Activated B cell treated with CpG ODN at 0.5 μM for 24 hours (primary cell): ENCODE measurements at regions not wholly inside any gene's neighbourhood (a gene's known extent, or its start where the extent isn't known, plus 50 kb on each side); places are given as distances from the start of the nearest gene placed in this dataset.
"Not testable (repeated sequence)": the region's sequence is repeated elsewhere in the genome, so short reads cannot be mapped to it uniquely, and the experiment has no call there.

Experiments used
- ATAC-seq: fragments of 200-7000 bp; cut with Tn5 transposase; one replicate; pipeline ENCODE4 v1.10.0; 2021; ENCODE audit warnings: low read depth, mild to moderate bottlenecking, moderate library complexity
- CTCF ChIA-PET: fragments of 350-600 bp; sonication (Branson Sonifier 250); formaldehyde crosslinking; loops from one replicate; lab custom pipeline; 2021; ENCODE audit warnings: antibody characterized with exemption; lab: Charles Lee
- POLR2A ChIA-PET: fragments of 350-600 bp; sonication (Branson Sonifier 250); formaldehyde crosslinking; loops from one replicate; lab custom pipeline; 2021; ENCODE audit warnings: antibody characterized with exemption; lab: Charles Lee
- DNase-seq: peaks from one replicate; pipeline ENCODE4 v3.0.0; 2022
- H3K27ac Mint-ChIP-seq: one replicate; pipeline ENCODE4 v1.8.0; 2020; ENCODE audit warnings: mixed read lengths
- H3K27me3 Mint-ChIP-seq: one replicate; pipeline ENCODE4 v1.8.0; 2021; ENCODE audit warnings: mixed read lengths
- H3K36me3 Mint-ChIP-seq: one replicate; pipeline ENCODE4 v1.8.0; 2021; ENCODE audit warnings: low read depth, mixed read lengths
- H3K4me1 Mint-ChIP-seq: one replicate; pipeline ENCODE4 v1.8.0; 2021; ENCODE audit warnings: mixed read lengths
- H3K4me3 Mint-ChIP-seq: one replicate; pipeline ENCODE4 v1.8.0; 2020; ENCODE audit warnings: mild to moderate bottlenecking, mixed read lengths
- H3K9me3 Mint-ChIP-seq: one replicate; pipeline ENCODE4 v1.8.0; 2020; ENCODE audit warnings: mixed read lengths
- CTCF ChIP-seq: fragments of 200-600 bp; IDR thresholded peaks from one replicate; pipeline ENCODE4 v1.8.0; 2022; ENCODE audit warnings: antibody characterized with exemption, mild to moderate bottlenecking
- intact Hi-C: fragments of 100-400 bp; cut with micrococcal nuclease; formaldehyde crosslinking; loops from one replicate; pipeline ENCODE4 v1.15.1; 2024

DNA sequence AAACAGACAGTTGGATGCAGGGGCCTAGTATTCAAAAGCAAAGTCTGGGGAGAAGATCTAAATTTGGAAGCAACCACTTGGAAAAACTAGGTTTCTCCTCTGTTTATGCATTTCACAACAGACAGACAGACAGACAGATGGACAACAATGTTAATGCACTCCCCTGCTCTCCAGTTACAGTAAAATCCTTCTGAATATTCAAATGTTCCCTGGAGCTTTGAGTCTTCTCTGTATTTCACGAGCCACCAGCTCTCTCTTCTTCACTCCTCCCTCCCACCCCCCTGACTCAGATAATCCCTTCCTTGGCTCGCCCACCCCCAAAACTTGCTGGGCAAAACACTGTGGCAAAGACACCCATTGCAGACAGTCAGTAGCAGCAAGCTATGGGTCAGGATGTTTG is 129.3 kb upstream of the TOP1 start:
- intact Hi-C loops: no loop called here
- POLR2A ChIA-PET: no interaction called here
- H3K27ac Mint-ChIP-seq: no peak overlapping the region
- DNase-seq (no peak), ATAC-seq (no peak)
- no peaks in the 10 kb centered on the region for H3K9me3 Mint-ChIP-seq
- no peaks in the 10 kb centered on the region for H3K4me1 Mint-ChIP-seq
- no peaks in the 10 kb centered on the region for H3K36me3 Mint-ChIP-seq
- TF ChIP-seq CTCF: no peak
- no peaks in the 10 kb centered on the region for H3K27me3 Mint-ChIP-seq
- no peak overlapping the region for H3K4me3 Mint-ChIP-seq
- CTCF ChIA-PET: no interaction called here

- POLR2A ChIA-PET: no interaction called here
- Mint-ChIP-seq H3K27ac (no peak overlapping the region), H3K36me3 (no peaks in the 10 kb centered on the region), H3K4me3 (no peak overlapping the region), H3K27me3 (no peaks in the 10 kb centered on the region), H3K9me3 (no peaks in the 10 kb centered on the region), H3K4me1 (no peaks in the 10 kb centered on the region)
- intact Hi-C loops: no loop called here
- ATAC-seq: no peak
- DNase-seq: no peak
- TF ChIP-seq CTCF: no peak
- CTCF ChIA-PET: no interaction called here
Observed at GRCh38 chr20:40900666-40901215, 127.9 kb upstream of the TOP1 start.

GRCh38 chr20:40902661-40903060 is 126.0 kb upstream of the TOP1 start:
- TF ChIP-seq CTCF: no peak
- Mint-ChIP-seq H3K4me1 (no peaks in the 10 kb centered on the region), H3K36me3 (no peaks in the 10 kb centered on the region), H3K9me3 (peaks cover 3% of the 10 kb centered on the region), H3K27me3 (no peaks in the 10 kb centered on the region), H3K27ac (no peak overlapping the region), H3K4me3 (no peak overlapping the region)
- intact Hi-C loops: no loop called here
- ATAC-seq (no peak), DNase-seq (no peak)
- CTCF ChIA-PET: no interaction called here
- POLR2A ChIA-PET: no interaction called here

- no peaks in the 10 kb centered on the region for H3K27me3 Mint-ChIP-seq
- ChIA-PET POLR2A (no interaction called here), CTCF (no interaction called here)
- no peak for DNase-seq
- no peaks in the 10 kb centered on the region for H3K4me1 Mint-ChIP-seq
- H3K4me3 Mint-ChIP-seq: no peak overlapping the region
- H3K36me3 Mint-ChIP-seq: no peaks in the 10 kb centered on the region
- no peak for ATAC-seq
- intact Hi-C loops: no loop called here
- peaks cover 3% of the 10 kb centered on the region for H3K9me3 Mint-ChIP-seq
- no peak for TF ChIP-seq CTCF
- no peak overlapping the region for H3K27ac Mint-ChIP-seq
Observed at GRCh38 chr20:40908309-40908708, 120.3 kb upstream of the TOP1 start.

DNA sequence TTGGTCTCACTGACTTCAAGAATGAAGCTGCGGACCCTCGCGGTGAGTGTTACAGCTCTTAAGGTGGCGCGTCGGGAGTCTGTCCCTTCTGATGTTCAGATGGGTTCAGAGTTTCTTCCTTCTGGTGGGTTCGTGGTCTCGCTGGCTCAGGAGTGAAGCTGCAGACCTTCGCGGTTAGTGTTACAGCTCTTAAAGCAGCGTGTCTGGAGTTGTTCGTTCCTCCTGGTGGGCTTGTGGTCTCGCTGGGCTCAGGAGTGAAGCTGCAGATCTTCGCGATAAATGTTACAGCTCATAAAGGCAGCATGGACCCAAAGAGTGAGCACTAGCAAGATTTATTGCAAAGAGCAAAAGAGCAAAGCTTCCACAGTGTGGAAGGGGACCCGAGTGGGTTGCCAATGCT is 119.1 kb upstream of the TOP1 start:
- H3K9me3 Mint-ChIP-seq, H3K36me3 Mint-ChIP-seq, intact Hi-C loops, ATAC-seq, H3K4me1 Mint-ChIP-seq, POLR2A ChIA-PET, H3K27me3 Mint-ChIP-seq, H3K4me3 Mint-ChIP-seq, H3K27ac Mint-ChIP-seq, DNase-seq, CTCF ChIA-PET: not testable (repeated sequence)

DNA sequence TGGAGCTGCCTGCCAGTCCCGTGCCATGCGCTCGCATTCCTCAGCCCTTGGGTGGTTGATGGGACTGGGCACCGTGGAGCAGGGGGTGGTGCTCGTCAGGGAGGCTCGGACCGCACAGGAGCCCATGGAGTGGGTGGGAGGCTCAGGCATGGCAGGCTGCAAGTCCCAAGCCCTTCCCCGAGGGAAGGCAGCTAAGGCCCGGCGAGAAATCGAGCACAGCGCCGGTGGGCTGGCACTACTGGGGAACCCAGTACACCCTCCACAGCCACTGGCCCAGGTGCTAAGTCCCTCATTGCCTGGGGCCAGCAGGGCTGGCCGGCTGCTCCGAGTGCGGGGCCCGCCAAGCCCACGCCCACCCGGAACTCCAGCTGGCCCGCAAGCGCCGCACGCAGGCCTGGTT is 118.2 kb upstream of the TOP1 start:
- H3K27me3 Mint-ChIP-seq, CTCF ChIA-PET, H3K27ac Mint-ChIP-seq, ATAC-seq, DNase-seq, H3K36me3 Mint-ChIP-seq, H3K9me3 Mint-ChIP-seq, H3K4me3 Mint-ChIP-seq, POLR2A ChIA-PET, H3K4me1 Mint-ChIP-seq, intact Hi-C loops: not testable (repeated sequence)

DNA sequence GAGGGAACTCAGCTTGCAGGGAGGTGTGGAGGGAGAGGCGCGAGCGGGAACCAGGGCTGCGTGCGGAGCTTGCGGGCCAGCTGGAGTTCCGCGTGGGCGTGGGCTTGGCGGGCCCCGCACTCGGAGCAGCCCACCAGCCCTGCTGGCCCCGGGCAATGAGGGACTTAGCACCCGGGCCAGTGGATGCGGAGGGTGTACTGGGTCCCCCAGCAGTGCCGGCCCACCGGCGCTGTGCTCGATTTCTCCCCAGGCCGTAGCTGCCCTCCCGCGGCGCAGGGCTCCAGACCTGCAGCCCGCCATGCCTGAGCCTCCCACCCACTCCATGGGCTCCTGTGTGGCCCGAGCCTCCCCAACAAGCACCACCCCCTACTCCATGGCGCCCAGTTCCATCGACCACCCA is 117.5 kb upstream of the TOP1 start:
- H3K27ac Mint-ChIP-seq: not testable (repeated sequence)

More for the DNA sequence above, 117.5 kb upstream of the TOP1 start:
- H3K36me3 Mint-ChIP-seq, DNase-seq, H3K9me3 Mint-ChIP-seq, ATAC-seq, intact Hi-C loops, H3K27me3 Mint-ChIP-seq, H3K4me1 Mint-ChIP-seq, H3K4me3 Mint-ChIP-seq, POLR2A ChIA-PET, CTCF ChIA-PET: not testable (repeated sequence)
